ENCODE measurements at regions not wholly inside any gene's neighbourhood (a gene's known extent, or its start where the extent isn't known, plus 50 kb on each side); places are given as distances from the start of the nearest gene placed in this dataset.
"Not testable (repeated sequence)": the region's sequence is repeated elsewhere in the genome, so short reads cannot be mapped to it uniquely, and the experiment has no call there.

GRCh38 chr3:15887261-15887660, 89.5 kb upstream of the ANKRD28 start:
- no peak overlapping the region for H3K27ac ChIP-seq
- no peak for DNase-seq
- H3K36me3 ChIP-seq: no peaks in the 10 kb centered on the region
- H3K9me3 ChIP-seq (replicated peaks): no peaks in the 10 kb centered on the region; the same call in 1 of the 2 replicates
- H3K4me3 ChIP-seq: no peak overlapping the region
- no peaks in the 10 kb centered on the region for H3K4me1 ChIP-seq
- no peaks in the 10 kb centered on the region for H3K27me3 ChIP-seq

- no peak overlapping the region for H3K4me3 ChIP-seq
- no peaks in the 10 kb centered on the region; the same call in 1 of the 2 replicates for H3K9me3 ChIP-seq (replicated peaks)
- no peaks in the 10 kb centered on the region for H3K36me3 ChIP-seq
- no peak for DNase-seq
- H3K27ac ChIP-seq: no peak overlapping the region
- H3K27me3 ChIP-seq: no peaks in the 10 kb centered on the region
- H3K4me1 ChIP-seq: no peaks in the 10 kb centered on the region
These were observed 92.2 kb upstream of the ANKRD28 start for GRCh38 chr3:15889936-15890335.

GRCh38 chr3:15892311-15893227, 94.8 kb upstream of the ANKRD28 start:
- Histone ChIP-seq H3K27me3 (no peaks in the 10 kb centered on the region), H3K9me3 (replicated peaks) (no peaks in the 10 kb centered on the region; the same call in 1 of the 2 replicates), H3K27ac (no peak overlapping the region), H3K4me1 (no peaks in the 10 kb centered on the region), H3K36me3 (no peaks in the 10 kb centered on the region), H3K4me3 (no peak overlapping the region)
- DNase-seq: no peak

GRCh38 chr3:15894382-15894781, 96.6 kb upstream of the ANKRD28 start:
- Histone ChIP-seq H3K4me1 (no peaks in the 10 kb centered on the region), H3K9me3 (replicated peaks) (no peaks in the 10 kb centered on the region; the same call in 1 of the 2 replicates), H3K27ac (no peak overlapping the region), H3K4me3 (no peak overlapping the region), H3K27me3 (no peaks in the 10 kb centered on the region), H3K36me3 (no peaks in the 10 kb centered on the region)
- DNase-seq: no peak

GRCh38 chr3:15896500-15896899, 98.7 kb upstream of the ANKRD28 start:
- Histone ChIP-seq H3K9me3 (replicated peaks) (no peaks in the 10 kb centered on the region), H3K4me3 (no peak overlapping the region), H3K36me3 (no peaks in the 10 kb centered on the region), H3K4me1 (no peaks in the 10 kb centered on the region), H3K27ac (no peak overlapping the region), H3K27me3 (no peaks in the 10 kb centered on the region)
- DNase-seq: no peak

GRCh38 chr3:15899388-15899787, 101.6 kb upstream of the ANKRD28 start:
- Histone ChIP-seq H3K4me3 (no peak overlapping the region), H3K9me3 (replicated peaks) (no peaks in the 10 kb centered on the region), H3K36me3 (no peaks in the 10 kb centered on the region), H3K27me3 (no peaks in the 10 kb centered on the region), H3K27ac (no peak overlapping the region), H3K4me1 (no peaks in the 10 kb centered on the region)
- DNase-seq: peak in 1 of 2 experiments; percentile 36

- DNase-seq: no peak
- no peaks in the 10 kb centered on the region for H3K9me3 ChIP-seq (replicated peaks)
- no peak overlapping the region for H3K4me3 ChIP-seq
- H3K27me3 ChIP-seq: no peaks in the 10 kb centered on the region
- H3K4me1 ChIP-seq: no peaks in the 10 kb centered on the region
- no peaks in the 10 kb centered on the region for H3K36me3 ChIP-seq
- no peak overlapping the region for H3K27ac ChIP-seq
These were observed 105.4 kb upstream of the ANKRD28 start for GRCh38 chr3:15903164-15903563.

GRCh38 chr3:15903759-15904720, 106.3 kb upstream of the ANKRD28 start:
- no peaks in the 10 kb centered on the region for H3K4me1 ChIP-seq
- no peaks in the 10 kb centered on the region for H3K27me3 ChIP-seq
- no peak overlapping the region for H3K27ac ChIP-seq
- DNase-seq: no peak
- H3K9me3 ChIP-seq (replicated peaks): no peaks in the 10 kb centered on the region
- no peaks in the 10 kb centered on the region for H3K36me3 ChIP-seq
- no peak overlapping the region for H3K4me3 ChIP-seq

GRCh38 chr3:15905041-15905440, 107.3 kb upstream of the ANKRD28 start:
- H3K36me3 ChIP-seq: no peaks in the 10 kb centered on the region

GRCh38 chr3:15907403-15907802, 109.6 kb upstream of the ANKRD28 start:
- not testable (repeated sequence) for H3K4me3 ChIP-seq; H3K36me3 ChIP-seq; H3K27me3 ChIP-seq; H3K27ac ChIP-seq; H3K9me3 ChIP-seq (replicated peaks); DNase-seq; H3K4me1 ChIP-seq

More at GRCh38 chr3:15905041-15905440, 107.3 kb upstream of the ANKRD28 start:
- Histone ChIP-seq H3K9me3 (replicated peaks) (no peaks in the 10 kb centered on the region), H3K4me3 (no peak overlapping the region), H3K4me1 (no peaks in the 10 kb centered on the region), H3K27me3 (no peaks in the 10 kb centered on the region), H3K27ac (no peak overlapping the region)
- no peak for DNase-seq

- H3K36me3 ChIP-seq: no peaks in the 10 kb centered on the region
- no peaks in the 10 kb centered on the region for H3K9me3 ChIP-seq (replicated peaks)
- no peak overlapping the region for H3K4me3 ChIP-seq
- no peaks in the 10 kb centered on the region for H3K27me3 ChIP-seq
- H3K27ac ChIP-seq: no peak overlapping the region
- DNase-seq: no peak
- H3K4me1 ChIP-seq: no peaks in the 10 kb centered on the region
These were observed 121.2 kb upstream of the ANKRD28 start for GRCh38 chr3:15918988-15919387.

GRCh38 chr3:15919971-15920370, 122.2 kb upstream of the ANKRD28 start:
- H3K27ac ChIP-seq: no peak overlapping the region
- H3K4me3 ChIP-seq: no peak overlapping the region
- H3K36me3 ChIP-seq: no peaks in the 10 kb centered on the region
- H3K9me3 ChIP-seq (replicated peaks): no peaks in the 10 kb centered on the region
- no peaks in the 10 kb centered on the region for H3K27me3 ChIP-seq
- no peaks in the 10 kb centered on the region for H3K4me1 ChIP-seq
- DNase-seq: no peak

- Histone ChIP-seq H3K27ac (no peak overlapping the region), H3K4me1 (no peaks in the 10 kb centered on the region), H3K36me3 (no peaks in the 10 kb centered on the region), H3K9me3 (replicated peaks) (no peaks in the 10 kb centered on the region), H3K27me3 (no peaks in the 10 kb centered on the region), H3K4me3 (no peak overlapping the region)
- peak in 1 of 2 experiments; percentile 2 for DNase-seq
These were observed 126.0 kb upstream of the ANKRD28 start for GRCh38 chr3:15923640-15924405.

- Histone ChIP-seq H3K36me3 (no peaks in the 10 kb centered on the region), H3K27ac (no peak overlapping the region), H3K27me3 (no peaks in the 10 kb centered on the region), H3K4me1 (no peaks in the 10 kb centered on the region), H3K4me3 (no peak overlapping the region), H3K9me3 (replicated peaks) (no peaks in the 10 kb centered on the region)
- no peak for DNase-seq
These were observed 127.1 kb upstream of the ANKRD28 start for GRCh38 chr3:15924914-15925313.

Measured in SJCRH30 (cell line).